ENCODE measurements at regions not wholly inside any gene's neighbourhood (a gene's known extent, or its start where the extent isn't known, plus 50 kb on each side); places are given as distances from the start of the nearest gene placed in this dataset.

- no peak for TF ChIP-seq CTCF (IDR thresholded peaks at IDR 0.05)
- no peak for TF ChIP-seq POLR2A (IDR thresholded peaks at IDR 0.05)
- TF ChIP-seq EP300 (IDR thresholded peaks at IDR 0.05; ENCODE audit: low read depth) = no peak
- no peak for TF ChIP-seq POLR2AphosphoS5 (IDR thresholded peaks at IDR 0.05)
Observed at GRCh38 chr21:38664315-38664714, 141.4 kb upstream of the ETS2 start.
